NCI-H2171 treated with DMSO at 0.1 percent for 48 hours (cell line): ENCODE measurements at regions not wholly inside any gene's neighbourhood (a gene's known extent, or its start where the extent isn't known, plus 50 kb on each side); places are given as distances from the start of the nearest gene placed in this dataset.
A peak's percentile ranks its signal among the peaks of the same experiment; 100 is the strongest.

Experiments used
- DNase-seq: peaks from one replicate; lab custom pipeline; 2025; lab: John Stamatoyannopoulos, UW

DNA sequence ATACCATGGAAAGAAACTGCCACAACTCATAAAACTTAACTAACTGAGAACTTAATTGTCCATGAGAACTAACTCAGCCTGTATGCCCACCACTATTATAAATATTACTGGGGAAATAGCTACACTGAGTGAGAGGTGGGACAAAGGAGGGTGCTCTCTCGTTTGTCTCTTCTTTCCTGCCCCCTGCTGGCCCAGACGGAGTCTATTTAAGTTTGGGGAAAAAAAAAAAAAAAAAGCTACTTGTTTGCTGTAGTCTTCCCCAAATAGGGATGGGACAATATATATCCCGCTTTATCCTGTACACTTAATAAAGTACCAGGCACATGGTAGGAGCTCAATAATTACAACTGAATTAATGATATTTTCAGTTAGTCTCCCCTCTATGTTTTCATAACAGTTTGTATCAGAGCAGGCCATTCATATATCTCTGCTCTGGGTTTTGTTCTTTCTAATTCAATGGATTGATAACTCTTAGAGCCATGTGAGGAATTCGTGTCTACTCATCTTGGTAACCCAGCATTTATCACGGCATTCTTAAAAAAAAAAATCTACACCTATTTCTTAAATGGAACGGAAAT lies 647.6 kb upstream of the PKDCC start:
- peak; percentile 35 for DNase-seq

DNA sequence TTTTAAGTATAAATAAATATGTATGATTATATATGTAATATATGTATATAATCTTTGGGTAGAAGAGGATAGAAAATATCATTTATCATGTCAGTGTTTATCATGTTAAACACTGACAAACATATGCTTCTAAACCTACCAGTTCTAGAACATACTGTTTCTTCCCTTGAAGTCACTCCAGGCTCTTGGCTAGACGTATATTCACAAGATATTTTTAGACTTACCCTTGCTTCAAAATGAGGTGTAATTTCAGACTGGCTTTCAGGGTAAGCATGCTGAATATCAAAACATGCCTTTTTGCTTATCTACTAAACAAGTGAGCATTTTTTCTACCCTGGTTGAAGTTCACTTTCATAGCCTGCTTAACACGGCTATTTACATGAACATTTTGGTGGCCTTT lies 642.4 kb upstream of the PKDCC start:
- no peak for DNase-seq

DNA sequence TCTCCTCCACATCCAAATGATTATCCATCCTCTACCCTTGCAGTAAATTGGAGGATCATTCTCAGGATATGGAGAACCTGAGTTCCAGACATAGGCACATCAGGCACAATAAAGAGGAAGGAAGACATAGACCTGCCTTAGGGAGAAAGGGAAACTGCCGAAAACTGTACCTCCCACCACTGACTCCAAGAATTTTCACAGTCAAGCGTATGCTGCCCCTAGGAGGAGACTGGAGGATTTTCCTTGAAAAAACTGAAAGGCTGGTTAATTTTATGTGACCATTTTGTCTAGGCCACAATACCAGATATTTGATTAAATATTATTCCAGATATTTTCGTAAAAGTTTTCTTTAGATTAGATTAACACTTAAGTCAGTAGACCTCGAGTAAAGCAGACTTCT lies 638.5 kb upstream of the PKDCC start:
- peak; percentile 5 for DNase-seq

- no peak for DNase-seq
Measured at GRCh38 chr2:41410011-41410410, 637.8 kb upstream of the PKDCC start.

DNA sequence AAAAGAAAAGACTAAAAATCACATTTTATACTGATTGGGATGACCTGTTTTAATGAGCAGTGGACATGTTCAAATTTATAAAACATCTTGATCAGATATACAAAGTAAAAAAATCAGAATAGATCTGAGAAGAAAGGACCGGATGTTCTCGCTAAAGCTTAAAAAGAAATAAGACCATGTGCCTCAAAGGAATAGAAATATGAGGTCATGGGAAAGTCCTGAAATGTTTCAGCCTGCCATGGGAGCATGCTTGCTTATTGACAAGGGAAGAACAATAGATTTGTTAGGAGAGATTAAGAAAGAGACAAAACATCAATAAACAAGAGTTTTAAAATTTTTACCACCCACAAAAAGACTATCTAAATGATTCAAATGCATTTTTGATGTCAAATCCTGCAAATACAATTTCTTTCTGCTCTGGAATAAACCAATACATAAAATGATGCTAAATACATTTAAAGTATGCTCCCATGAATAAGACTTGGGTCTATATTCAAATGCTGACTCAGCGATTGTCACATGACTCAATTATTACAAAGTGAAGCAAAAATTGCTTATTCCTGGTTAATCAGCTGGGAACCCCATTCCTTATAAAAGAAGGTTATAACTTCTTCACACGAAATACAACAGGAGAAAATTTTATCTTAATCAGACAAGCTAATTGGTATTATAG lies 633.9 kb upstream of the PKDCC start:
- DNase-seq, result no peak

DNA sequence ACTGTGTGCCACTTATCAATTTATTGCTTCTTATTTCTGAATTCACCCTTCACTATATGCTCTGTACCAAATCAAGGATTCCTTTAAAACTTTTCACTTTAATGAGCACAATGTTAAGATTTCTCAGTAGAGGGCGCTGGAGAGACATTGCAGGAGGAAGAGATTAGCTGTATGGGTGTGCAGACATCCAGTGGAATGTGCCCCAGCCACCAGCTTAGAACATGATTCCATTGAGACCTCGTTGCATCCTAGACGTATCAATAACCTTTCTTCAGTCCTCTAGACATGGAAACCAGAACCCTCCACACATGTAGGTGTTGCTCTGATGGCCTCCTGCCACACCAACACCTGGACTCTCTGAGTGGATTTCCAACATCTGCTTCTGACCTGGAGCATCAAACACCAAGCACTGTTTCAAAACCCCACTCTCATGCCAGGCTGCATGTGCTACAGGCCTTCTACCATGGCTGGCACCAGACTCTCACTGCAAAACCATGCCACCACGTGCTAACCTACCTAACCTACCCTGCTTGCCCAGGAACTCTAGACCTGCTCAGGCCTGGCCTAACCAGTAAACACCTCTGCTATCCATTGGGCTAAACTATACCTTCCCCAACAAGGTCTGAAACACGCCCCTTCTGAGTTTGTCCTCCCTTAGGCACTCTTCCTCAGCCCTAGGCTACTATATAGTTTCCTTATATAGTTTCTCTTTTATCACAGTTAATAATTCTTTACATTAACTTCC lies 633.2 kb upstream of the PKDCC start:
- peak; percentile 4 for DNase-seq

DNA sequence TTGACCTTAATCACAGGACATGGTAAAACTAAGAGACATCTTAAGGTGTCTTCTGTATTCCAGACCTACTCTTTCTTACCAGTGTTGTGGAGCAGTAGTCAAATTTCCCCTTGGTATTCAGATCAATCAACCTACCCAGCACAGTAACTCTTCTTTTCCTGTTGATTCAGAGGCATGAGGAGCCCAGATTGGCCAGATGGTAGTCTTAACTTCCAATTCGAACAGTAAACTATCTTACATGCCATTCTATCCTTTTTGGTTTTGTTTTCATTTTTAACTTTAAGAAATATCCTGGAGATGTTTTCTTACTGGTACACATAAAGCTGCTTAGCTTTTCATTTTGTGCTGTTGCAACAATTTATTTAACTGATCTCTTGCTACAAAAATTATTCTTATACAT lies 630.3 kb upstream of the PKDCC start:
- no peak for DNase-seq

DNA sequence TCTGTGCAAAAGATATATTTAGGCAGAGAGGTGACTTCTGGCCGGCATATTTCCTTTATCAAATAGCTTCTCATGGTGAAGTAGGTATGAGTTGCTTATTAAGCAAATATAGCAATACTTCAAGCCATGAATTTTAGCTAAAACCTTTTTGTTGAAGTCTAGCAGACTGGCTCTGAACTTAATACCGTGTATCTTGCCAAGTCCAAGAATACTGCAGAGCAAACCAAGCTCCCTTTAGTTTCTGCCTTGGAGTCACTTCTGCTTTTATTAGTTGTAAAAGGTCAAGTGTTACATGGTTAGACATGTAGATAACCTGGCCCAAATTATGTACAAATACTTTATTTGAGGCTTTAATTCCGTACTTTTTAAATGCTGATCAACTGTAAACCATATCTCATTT lies 627.6 kb upstream of the PKDCC start:
- no peak for DNase-seq

- no peak for DNase-seq
Measured at GRCh38 chr2:41420872-41421271, 626.9 kb upstream of the PKDCC start.

DNA sequence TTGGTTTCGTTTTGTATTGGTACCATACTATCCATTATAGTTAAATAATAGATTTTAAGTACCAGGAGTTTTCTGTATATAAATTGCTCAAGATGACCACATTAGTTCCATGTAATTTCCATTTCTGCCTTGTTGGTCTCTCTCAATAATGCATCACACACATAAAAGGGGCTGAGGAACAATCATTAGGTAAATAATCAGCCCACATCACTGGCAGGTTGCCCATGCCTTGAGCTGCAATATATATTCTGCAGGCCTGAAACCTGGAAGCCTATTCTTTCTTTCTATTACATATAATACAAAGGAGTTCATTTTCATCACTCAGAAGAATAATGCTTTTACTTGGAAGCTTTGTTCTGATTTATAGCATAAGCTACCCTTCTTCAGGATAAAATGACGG lies 616.1 kb upstream of the PKDCC start:
- DNase-seq, result no peak

DNA sequence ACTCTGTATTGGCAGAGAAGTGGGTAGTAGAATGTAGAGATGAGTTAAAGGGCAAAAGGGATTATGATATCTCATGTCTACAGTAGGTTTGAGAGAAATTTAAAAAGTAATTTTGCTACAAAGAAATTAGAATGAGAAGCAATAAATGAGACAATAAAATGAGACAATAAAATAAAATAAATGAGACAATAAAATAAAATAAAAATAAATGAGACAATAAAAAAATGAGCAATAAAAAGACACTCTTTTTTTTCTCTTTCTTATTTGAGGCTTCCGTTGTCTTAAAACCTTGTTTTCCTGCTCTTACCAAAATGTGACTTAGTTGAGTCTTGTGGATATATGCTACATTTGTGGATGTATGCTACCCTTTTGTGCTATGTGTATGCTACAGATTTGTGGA lies 615.4 kb upstream of the PKDCC start:
- DNase-seq, result no peak

DNA sequence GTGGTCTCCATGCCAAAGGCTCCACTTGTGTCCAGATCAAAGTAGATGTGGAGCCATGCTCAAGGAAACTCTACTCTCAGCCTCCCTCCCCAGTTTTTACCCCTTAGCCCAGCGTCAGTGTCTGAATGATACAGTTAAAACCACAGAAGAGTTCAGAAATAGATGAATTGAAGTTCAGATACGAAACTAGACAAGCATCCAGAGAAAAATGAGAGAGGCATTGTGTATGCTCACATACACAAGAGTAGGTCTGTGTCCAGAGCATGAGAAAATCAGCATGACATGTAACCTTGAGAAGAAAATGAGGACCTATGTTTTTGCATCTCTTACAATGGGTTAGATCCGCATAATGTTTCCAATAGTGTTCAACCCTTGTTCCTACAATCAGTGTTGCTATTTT lies 612.8 kb upstream of the PKDCC start:
- DNase-seq, result no peak

DNA sequence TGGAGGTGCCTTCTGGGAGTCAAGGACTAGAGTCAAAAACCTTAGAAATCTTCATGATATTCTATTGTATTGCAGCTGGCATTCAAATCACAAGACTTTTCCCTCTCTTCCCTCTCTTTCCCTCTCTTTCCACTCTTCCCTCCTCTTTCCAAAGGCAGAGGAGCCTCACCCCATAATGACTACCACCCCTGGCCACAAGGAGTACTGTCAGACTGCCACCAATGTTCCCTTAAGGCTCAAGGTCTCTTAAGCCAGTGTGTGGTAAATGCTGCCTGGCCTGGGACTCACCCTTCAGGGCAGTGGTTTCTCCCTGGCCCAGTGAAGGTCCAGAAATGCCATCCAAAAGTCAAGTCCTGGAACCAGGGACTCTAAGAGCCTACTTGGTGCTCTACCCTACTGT lies 605.9 kb upstream of the PKDCC start:
- DNase-seq, result no peak

- no peak for DNase-seq
Measured at GRCh38 chr2:41445865-41446264, 602.0 kb upstream of the PKDCC start.

DNA sequence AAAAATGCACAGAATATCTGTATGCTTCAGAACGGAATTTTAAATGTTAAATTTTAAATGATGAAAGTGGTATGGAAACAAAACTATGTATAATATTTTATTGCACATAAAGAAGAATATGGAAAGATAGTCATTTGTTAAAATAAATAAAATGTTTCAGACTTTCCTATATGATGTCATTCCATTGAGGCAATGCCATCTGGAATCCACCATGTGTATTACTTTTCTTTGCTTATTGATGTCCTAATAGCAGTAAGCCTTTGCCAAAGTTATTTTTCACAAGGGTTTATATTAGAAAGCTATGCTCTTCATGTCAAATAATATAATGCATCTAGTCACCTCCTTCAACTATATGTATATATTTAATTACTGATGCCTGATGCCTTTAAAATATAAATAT lies 601.6 kb upstream of the PKDCC start:
- DNase-seq, result no peak

- DNase-seq, result no peak
Measured at GRCh38 chr2:41448221-41448620, 599.6 kb upstream of the PKDCC start.

GRCh38 chr2:41457026-41457425 lies 590.8 kb upstream of the PKDCC start:
- no peak for DNase-seq

- no peak for DNase-seq
Measured at GRCh38 chr2:41460661-41461060, 587.2 kb upstream of the PKDCC start.

DNA sequence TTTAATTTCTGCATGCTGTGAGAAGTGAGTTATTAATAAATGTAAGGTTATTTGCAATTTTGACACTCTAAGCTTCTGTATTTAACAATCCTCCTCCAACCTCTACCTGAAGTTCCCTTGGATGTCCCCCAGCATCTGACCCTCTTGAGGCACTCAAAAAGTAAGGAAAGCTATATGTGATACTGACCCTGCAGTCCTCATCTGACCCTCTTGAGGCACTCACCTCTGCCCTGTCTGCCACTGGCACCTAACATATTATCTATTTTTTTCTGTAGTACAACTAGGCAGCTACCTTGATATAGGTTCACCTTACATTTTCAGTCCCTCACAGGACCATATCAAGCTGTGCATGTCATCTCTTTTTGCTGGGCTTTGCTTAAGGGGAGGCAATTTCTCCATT lies 583.4 kb upstream of the PKDCC start:
- DNase-seq, result no peak

DNA sequence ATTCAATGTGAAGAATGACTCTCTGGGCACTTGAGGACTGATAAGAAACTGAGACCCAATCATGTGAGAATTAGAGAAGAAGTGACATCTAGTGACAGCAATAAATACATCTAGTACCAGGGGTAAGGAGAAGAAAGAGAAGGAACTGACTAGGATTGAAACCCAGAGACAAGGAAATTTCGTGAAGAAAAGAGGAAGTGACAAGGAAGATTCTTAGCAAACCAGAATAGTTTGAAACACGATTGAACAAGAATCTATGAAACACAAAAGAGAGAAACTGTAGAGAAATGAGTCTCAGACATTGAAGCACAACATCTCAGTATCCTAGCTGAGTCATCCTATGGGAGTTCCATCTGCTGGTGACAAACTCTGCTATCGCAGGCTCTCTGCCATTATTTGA lies 571.9 kb upstream of the PKDCC start:
- DNase-seq, result no peak

DNA sequence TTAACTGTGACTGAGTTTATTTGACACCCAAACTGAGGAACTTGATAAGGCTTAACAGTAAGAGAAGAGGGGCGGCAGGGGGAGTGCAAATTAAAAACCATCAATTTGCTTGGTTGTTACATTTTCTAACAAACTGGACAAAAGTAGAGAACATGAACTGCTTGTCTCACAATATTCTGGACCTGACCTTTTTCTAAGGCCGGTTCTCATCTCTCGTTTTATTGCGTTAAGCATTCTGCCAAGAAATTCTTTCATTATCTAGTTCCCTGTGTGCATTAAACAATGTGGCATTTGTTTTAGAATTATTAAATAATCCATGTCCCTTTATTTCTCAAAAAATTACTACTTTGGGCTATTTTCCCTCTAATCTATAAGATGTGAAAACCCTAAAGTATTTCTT lies 565.2 kb upstream of the PKDCC start:
- no peak for DNase-seq

GRCh38 chr2:41483226-41483625 lies 564.6 kb upstream of the PKDCC start:
- no peak for DNase-seq

- DNase-seq, result no peak
Measured at GRCh38 chr2:41483982-41484857, 563.6 kb upstream of the PKDCC start.
